Breast epithelium (tissue), 4 donors: ENCODE measurements at regions not wholly inside any gene's neighbourhood (a gene's known extent, or its start where the extent isn't known, plus 50 kb on each side); places are given as distances from the start of the nearest gene placed in this dataset.

Source experiments
- DNase-seq, 2 donors: peaks; one replicate each; pipeline ENCODE4 v3.0.0-alpha.2; 2019; ENCODE audit warnings: low spot score in 2 of 2
- H3K27ac ChIP-seq, 2 donors: fragments of 200-600 bp; sonication (generic) in 1 of 2; one replicate each; pipeline ENCODE4 v1.5.1; 2016 to 2019; ENCODE audit warnings: mild to moderate bottlenecking in 1 of 2
- H3K27me3 ChIP-seq, 2 donors: fragments of 200-600 bp; sonication (generic) in 1 of 2; one replicate each; pipeline versions ENCODE4 v1.5.1 to v1.6.0; 2017 to 2019; ENCODE audit warnings: control low read depth in 1 of 2, mild to moderate bottlenecking in 1 of 2
- H3K36me3 ChIP-seq: fragments of 200-600 bp; one replicate; pipeline ENCODE4 v1.5.1; 2019
- H3K4me1 ChIP-seq, 2 donors: fragments of 200-600 bp; sonication (generic); one replicate each; pipeline ENCODE4 v1.5.1; 2016 to 2019; ENCODE audit warnings: control low read depth in 1 of 2
- H3K4me3 ChIP-seq, 3 donors: fragments of 200-600 bp; sonication (generic); 1 replicate in 2 of 3; 2 replicates in 1 of 3; pipeline ENCODE4 v1.5.1; 2016 to 2019; ENCODE audit warnings: mild to moderate bottlenecking in 3 of 3, moderate library complexity in 2 of 3
- H3K9me3 ChIP-seq, 2 donors: fragments of 200-600 bp; sonication (generic) in 1 of 2; one replicate each; pipeline ENCODE4 v1.5.1; 2016 to 2019; ENCODE audit warnings: control low read depth in 1 of 2
- POLR2A ChIP-seq: fragments of 450-650 bp; IDR thresholded peaks from one replicate; pipeline ENCODE4 v1.6.1; 2016; ENCODE audit warnings: antibody characterized with exemption, mild to moderate bottlenecking, moderate library complexity
- POLR2AphosphoS5 ChIP-seq, 3 donors: sonication (generic); formaldehyde crosslinking; IDR thresholded peaks; one replicate each; pipeline ENCODE4 v1.6.1; 2017; ENCODE audit warnings: antibody characterized with exemption in 3 of 3
- intact Hi-C: fragments of 100-400 bp; cut with DNase I; formaldehyde crosslinking; loops from one replicate; pipeline ENCODE4 v1.15.1; 2023; ENCODE audit warnings: low total_unique reads
- TF ChIP-seq, protein P1 (sequence below), 3 donors: fragments of 450-650 bp; IDR thresholded peaks; one replicate each; pipeline ENCODE4 v1.5.1; 2016 to 2017; ENCODE audit warnings: antibody characterized with exemption in 3 of 3, mild to moderate bottlenecking in 3 of 3, moderate library complexity in 3 of 3

DNA sequence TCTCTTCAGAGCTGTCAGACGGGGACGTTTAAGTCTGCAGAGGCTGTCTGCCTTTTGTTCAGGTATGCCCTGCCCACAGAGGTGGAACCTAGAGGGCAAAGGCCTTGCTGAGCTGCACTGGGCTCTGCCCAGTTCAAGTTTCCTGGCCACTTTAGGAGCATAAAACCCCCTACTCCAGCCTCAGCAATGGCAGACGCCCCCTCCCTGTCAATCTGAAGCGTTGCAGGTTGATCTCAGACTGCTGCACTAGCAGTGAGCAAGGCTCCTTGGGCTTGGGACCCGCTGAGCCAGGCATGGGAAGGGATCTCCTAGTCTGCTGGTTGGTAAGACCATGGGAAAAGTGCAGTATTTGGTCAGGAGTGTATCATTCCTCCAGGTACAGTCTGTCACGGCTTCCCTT, 66.6 kb upstream of the TP53I11 start:
- H3K36me3 ChIP-seq: no peaks in the 10 kb centered on the region
- H3K4me3 ChIP-seq: no peak overlapping the region
- no peak for TF ChIP-seq POLR2AphosphoS5 (IDR thresholded peaks at IDR 0.05)
- TF ChIP-seq POLR2A: no peak
- TF ChIP-seq, protein P1, sequence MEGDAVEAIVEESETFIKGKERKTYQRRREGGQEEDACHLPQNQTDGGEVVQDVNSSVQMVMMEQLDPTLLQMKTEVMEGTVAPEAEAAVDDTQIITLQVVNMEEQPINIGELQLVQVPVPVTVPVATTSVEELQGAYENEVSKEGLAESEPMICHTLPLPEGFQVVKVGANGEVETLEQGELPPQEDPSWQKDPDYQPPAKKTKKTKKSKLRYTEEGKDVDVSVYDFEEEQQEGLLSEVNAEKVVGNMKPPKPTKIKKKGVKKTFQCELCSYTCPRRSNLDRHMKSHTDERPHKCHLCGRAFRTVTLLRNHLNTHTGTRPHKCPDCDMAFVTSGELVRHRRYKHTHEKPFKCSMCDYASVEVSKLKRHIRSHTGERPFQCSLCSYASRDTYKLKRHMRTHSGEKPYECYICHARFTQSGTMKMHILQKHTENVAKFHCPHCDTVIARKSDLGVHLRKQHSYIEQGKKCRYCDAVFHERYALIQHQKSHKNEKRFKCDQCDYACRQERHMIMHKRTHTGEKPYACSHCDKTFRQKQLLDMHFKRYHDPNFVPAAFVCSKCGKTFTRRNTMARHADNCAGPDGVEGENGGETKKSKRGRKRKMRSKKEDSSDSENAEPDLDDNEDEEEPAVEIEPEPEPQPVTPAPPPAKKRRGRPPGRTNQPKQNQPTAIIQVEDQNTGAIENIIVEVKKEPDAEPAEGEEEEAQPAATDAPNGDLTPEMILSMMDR (IDR thresholded peaks at IDR 0.05): no peak
- peaks cover 2 to 6% of the 10 kb centered on the region in 2 donors for H3K4me1 ChIP-seq
- no peaks in the 10 kb centered on the region for H3K27me3 ChIP-seq
- intact Hi-C loops: no loop called here
- H3K27ac ChIP-seq: no peak overlapping the region
- peaks cover 0 to 5% of the 10 kb centered on the region in 2 donors for H3K9me3 ChIP-seq
- no peak for DNase-seq

DNA sequence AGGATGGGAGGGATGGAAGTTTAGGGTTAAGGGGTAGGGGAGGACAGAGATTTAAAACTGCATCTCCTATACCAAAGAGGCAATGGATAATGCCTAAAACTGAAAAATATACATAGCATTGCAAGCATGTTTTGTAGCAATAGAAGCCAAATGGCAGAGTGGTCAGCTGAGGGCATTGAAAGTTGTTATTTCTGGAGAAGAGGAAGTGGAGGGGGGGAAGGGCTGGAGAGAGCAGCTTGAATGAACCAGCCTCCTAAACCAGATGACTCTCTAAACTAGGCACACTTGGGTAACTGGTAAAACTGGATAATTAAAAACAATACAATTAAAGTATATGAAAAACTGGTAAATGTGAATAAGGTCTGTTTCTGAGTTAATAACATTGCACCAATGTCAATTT, 70.3 kb upstream of the TP53I11 start:
- intact Hi-C loops: no loop called here

DNA sequence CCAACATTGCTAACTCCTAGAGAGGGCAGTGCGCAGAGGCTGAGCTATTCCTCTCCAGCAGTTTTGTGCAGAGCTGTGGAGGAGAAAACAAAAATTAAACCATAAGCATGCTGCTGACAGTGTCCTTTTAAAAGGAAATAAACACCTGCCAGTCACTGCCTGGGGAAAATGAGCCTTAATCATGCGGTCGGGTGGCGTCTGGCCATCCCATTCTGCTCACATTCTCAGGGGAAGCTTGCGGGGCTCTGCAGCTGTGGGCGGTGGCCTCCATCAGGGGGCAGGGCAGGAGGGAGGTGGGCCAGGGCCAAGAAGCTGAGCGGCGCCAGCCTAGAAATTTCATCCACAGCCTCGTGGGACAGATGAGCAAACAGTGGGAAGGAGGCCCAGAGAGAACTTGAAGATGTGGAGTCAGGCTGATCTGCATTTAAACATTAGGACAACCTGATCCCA, 71.0 kb upstream of the TP53I11 start:
- intact Hi-C loops: no loop called here
- DNase-seq: peak; percentile 33 to 55
- Histone ChIP-seq H3K4me1 (peaks cover 9% of the 10 kb centered on the region in 2 donors), H3K4me3 (no peak overlapping the region), H3K27ac (peak overlapping the region; percentile 58 to 66), H3K36me3 (no peaks in the 10 kb centered on the region), H3K27me3 (no peaks in the 10 kb centered on the region), H3K9me3 (no peaks in the 10 kb centered on the region)
- TF ChIP-seq POLR2A (no peak), POLR2AphosphoS5 (IDR thresholded peaks at IDR 0.05) (peak in 2 of 3 donors; percentile 14 to 41)

More for the DNA sequence above, 70.3 kb upstream of the TP53I11 start:
- no peak for TF ChIP-seq POLR2A
- no peak for TF ChIP-seq POLR2AphosphoS5 (IDR thresholded peaks at IDR 0.05)
- TF ChIP-seq, protein P1 (IDR thresholded peaks at IDR 0.05): no peak
- no peak overlapping the region for H3K4me3 ChIP-seq
- H3K27ac ChIP-seq: no peak overlapping the region
- H3K9me3 ChIP-seq: no peaks in the 10 kb centered on the region
- H3K27me3 ChIP-seq: no peaks in the 10 kb centered on the region
- H3K4me1 ChIP-seq: peaks cover 9% of the 10 kb centered on the region in 2 donors
- no peak for DNase-seq
- H3K36me3 ChIP-seq: no peaks in the 10 kb centered on the region

DNA sequence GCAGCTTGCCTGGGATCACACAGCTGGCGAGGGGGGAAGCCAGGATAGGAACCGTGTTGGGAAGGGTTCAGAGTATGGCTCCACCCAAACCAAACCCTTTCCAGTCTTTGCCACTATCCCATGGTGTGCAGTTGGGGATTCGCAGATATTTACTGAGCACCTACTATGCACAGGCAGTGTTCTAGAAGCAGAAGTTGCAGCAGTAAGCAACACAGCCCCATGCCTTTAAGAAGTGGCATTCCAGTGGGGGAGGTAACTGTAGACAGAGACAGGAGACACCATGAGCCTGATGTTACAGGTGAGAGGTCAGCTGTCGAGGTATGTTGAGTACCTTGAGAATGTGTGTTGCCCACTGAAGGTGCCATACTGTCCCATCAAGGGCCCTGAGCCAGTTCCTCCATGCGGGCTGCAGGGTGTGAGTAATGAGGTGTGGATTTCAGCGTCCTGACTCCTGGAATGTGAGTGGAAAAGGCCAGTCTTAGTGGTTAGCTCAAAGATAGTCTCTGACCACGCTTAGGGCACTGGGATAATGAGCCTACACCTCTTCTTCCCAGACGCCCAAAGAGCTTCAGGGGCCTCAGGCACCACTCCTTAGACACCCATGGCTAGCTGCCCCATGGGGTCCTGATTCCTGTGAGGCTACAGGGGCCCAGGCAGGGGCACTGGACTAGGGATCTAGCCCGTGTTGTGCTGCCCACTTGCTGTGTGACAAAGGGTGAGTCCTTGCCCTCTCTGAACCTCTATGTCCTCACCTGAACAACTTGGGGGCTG, 71.8 kb upstream of the TP53I11 start:
- Histone ChIP-seq H3K27me3 (no peaks in the 10 kb centered on the region), H3K4me1 (peaks cover 9% of the 10 kb centered on the region in 2 donors), H3K27ac (peak overlapping the region; percentile 46 to 66), H3K4me3 (no peak overlapping the region), H3K36me3 (no peaks in the 10 kb centered on the region), H3K9me3 (no peaks in the 10 kb centered on the region)
- TF ChIP-seq POLR2A (no peak), POLR2AphosphoS5 (IDR thresholded peaks at IDR 0.05) (no peak)
- TF ChIP-seq, protein P1 (IDR thresholded peaks at IDR 0.05): no peak
- no peak for DNase-seq
- intact Hi-C loops: no loop called here

DNA sequence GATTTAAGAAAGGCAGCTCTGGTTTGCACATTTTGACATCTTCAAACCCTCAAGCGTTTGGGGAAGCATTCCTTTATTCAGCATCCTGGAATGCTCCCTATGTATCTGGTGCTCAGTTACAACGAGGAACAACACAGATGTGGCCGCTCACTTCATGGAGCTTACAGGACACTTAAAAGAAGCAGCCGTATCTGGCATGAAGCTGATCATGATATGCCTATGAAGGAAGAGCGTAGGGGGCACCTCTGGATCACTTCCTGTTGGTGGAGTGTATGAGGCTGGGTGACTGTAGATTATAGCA, 72.3 kb upstream of the TP53I11 start:
- Histone ChIP-seq H3K4me1 (peaks cover 9% of the 10 kb centered on the region in 2 donors), H3K27ac (no peak overlapping the region), H3K9me3 (no peaks in the 10 kb centered on the region), H3K27me3 (no peaks in the 10 kb centered on the region), H3K36me3 (no peaks in the 10 kb centered on the region), H3K4me3 (no peak overlapping the region)
- no peak for DNase-seq
- TF ChIP-seq, protein P1 (IDR thresholded peaks at IDR 0.05): no peak
- TF ChIP-seq POLR2A: no peak
- TF ChIP-seq POLR2AphosphoS5 (IDR thresholded peaks at IDR 0.05): no peak
- intact Hi-C loops: no loop called here
